PC-3 (cell line): ENCODE measurements at regions not wholly inside any gene's neighbourhood (a gene's known extent, or its start where the extent isn't known, plus 50 kb on each side); places are given as distances from the start of the nearest gene placed in this dataset.

Experiments used
- ATAC-seq: fragments of 200-7000 bp; cut with Tn5 transposase; 2 replicates; pipeline ENCODE4 v1.9.1; 2020; ENCODE audit warnings: mild to moderate bottlenecking, moderate library complexity
- BruUV-seq: library from RNA; stranded (reverse); fragments of 400-500 nt; replicated peaks from 2 replicates; lab custom pipeline; 2021; lab: Mats Ljungman, UMichigan
- CTCF ChIA-PET: fragments of 300-600 bp; sonication (Branson Sonifier 250); formaldehyde crosslinking; loops from one replicate; lab custom pipeline; 2022; ENCODE audit warnings: antibody characterized with exemption; lab: Charles Lee
- POLR2A ChIA-PET: fragments of 300-600 bp; sonication (Branson Sonifier 250); formaldehyde crosslinking; loops from one replicate; lab custom pipeline; 2022; ENCODE audit warnings: antibody characterized with exemption; ENCODE audit not compliant: unreplicated experiment; lab: Charles Lee
- DNase-seq: peaks from one replicate; pipeline ENCODE4 v3.0.0-alpha.2; 2015
- H2AFZ ChIP-seq: fragments of 300-600 bp; sonication (generic); 2 replicates; pipeline ENCODE4 v1.6.0; 2016; ENCODE audit warnings: antibody characterized with exemption, low read length
- H3F3A ChIP-seq: fragments of 300-600 bp; sonication (generic); one replicate; pipeline ENCODE4 v1.6.0; 2017; ENCODE audit warnings: antibody characterized with exemption, low read length, control low read depth, mild to moderate bottlenecking; ENCODE audit not compliant: unreplicated experiment
- H3K27ac ChIP-seq: fragments of 300-600 bp; sonication (generic); 2 replicates; pipeline ENCODE4 v1.5.1; 2016; ENCODE audit warnings: mild to moderate bottlenecking, low read length
- H3K27me3 ChIP-seq: fragments of 300-600 bp; sonication (generic); 2 replicates; pipeline ENCODE4 v1.6.1; 2016; ENCODE audit warnings: low read length, mixed read lengths
- H3K36me3 ChIP-seq: fragments of 300-600 bp; sonication (generic); 2 replicates; pipeline ENCODE4 v1.6.1; 2016; ENCODE audit warnings: low read depth, mixed run types, low read length, mixed read lengths
- H3K4me1 ChIP-seq: fragments of 300-600 bp; sonication (generic); 2 replicates; pipeline ENCODE4 v1.5.1; 2016; ENCODE audit warnings: low read length; ENCODE audit not compliant: insufficient read depth
- H3K4me2 ChIP-seq: fragments of 300-600 bp; sonication (generic); 2 replicates; pipeline ENCODE4 v1.6.0; 2016; ENCODE audit warnings: low read length
- H3K4me3 ChIP-seq: fragments of 300-600 bp; sonication (generic); 2 replicates; pipeline ENCODE4 v1.5.1; 2016; ENCODE audit warnings: mild to moderate bottlenecking, low read length, mixed read lengths
- H3K79me2 ChIP-seq: fragments of 300-600 bp; sonication (generic); 2 replicates; pipeline ENCODE4 v1.6.1; 2017; ENCODE audit warnings: low read length, mixed read lengths
- H3K9ac ChIP-seq: fragments of 300-600 bp; sonication (generic); 2 replicates; pipeline ENCODE4 v1.6.0; 2016; ENCODE audit warnings: mild to moderate bottlenecking, low read length
- H3K9me2 ChIP-seq: fragments of 300-600 bp; sonication (generic); replicated peaks from 2 replicates; pipeline ENCODE4 v1.6.1; 2016; ENCODE audit warnings: mixed run types, low read length, mixed read lengths
- H3K9me3 ChIP-seq: fragments of 300-600 bp; sonication (generic); 2 replicates; pipeline ENCODE4 v1.6.1; 2016; ENCODE audit warnings: low read length, mixed read lengths
- H4K20me1 ChIP-seq: fragments of 300-600 bp; sonication (generic); 2 replicates; pipeline ENCODE4 v1.6.1; 2016; ENCODE audit warnings: low read length, mixed read lengths
- CTCF ChIP-seq: fragments of 300-600 bp; sonication (generic); conservative IDR thresholded peaks from 2 replicates; pipeline ENCODE4 v1.5.1; 2017; ENCODE audit warnings: antibody characterized with exemption, low read depth, mild to moderate bottlenecking, low read length
- EZH2 ChIP-seq: fragments of 300-600 bp; sonication (generic); IDR thresholded peaks from one replicate; pipeline ENCODE4 v1.6.1; 2017; ENCODE audit warnings: antibody characterized with exemption, mild to moderate bottlenecking, low read length; ENCODE audit not compliant: unreplicated experiment
- EZH2phosphoT487 ChIP-seq: fragments of 300-600 bp; sonication (generic); IDR thresholded peaks from 2 replicates; pipeline ENCODE4 v1.6.1; 2018; ENCODE audit warnings: mild to moderate bottlenecking, antibody characterized with exemption, low read length, borderline replicate concordance
- intact Hi-C: fragments of 100-400 bp; cut with micrococcal nuclease; formaldehyde crosslinking; loops from 2 replicates; pipeline ENCODE4 v1.9.0; 2023

- ATAC-seq (no peak), DNase-seq (peak; percentile 7)
- H3K79me2 ChIP-seq: no peaks in the 10 kb centered on the region
- no peak overlapping the region for H3K9ac ChIP-seq
- H3K4me2 ChIP-seq: no peak overlapping the region
- H3K36me3 ChIP-seq: no peaks in the 10 kb centered on the region
- H3K9me3 ChIP-seq: no peaks in the 10 kb centered on the region
- TF ChIP-seq EZH2phosphoT487 (no peak), CTCF (no peak), EZH2 (no peak)
- no peaks in the 10 kb centered on the region for H3K9me2 ChIP-seq
- no peaks in the 10 kb centered on the region for H3F3A ChIP-seq
- H3K27ac ChIP-seq: no peak overlapping the region
- no TSS peak for BruUV-seq
- no peak overlapping the region for H3K4me3 ChIP-seq
- ChIA-PET CTCF (no interaction called here), POLR2A (no interaction called here)
- H3K27me3 ChIP-seq: no peaks in the 10 kb centered on the region
- peaks cover 15% of the 10 kb centered on the region for H3K4me1 ChIP-seq
- no peaks in the 10 kb centered on the region for H4K20me1 ChIP-seq
- H2AFZ ChIP-seq: no peak overlapping the region
- intact Hi-C loops: no loop called here
These were observed 60.2 kb upstream of the LRRC4C start for GRCh38 chr11:41519696-41520095.

- TF ChIP-seq EZH2 (no peak), EZH2phosphoT487 (no peak), CTCF (no peak)
- Histone ChIP-seq H3K9me2 (no peaks in the 10 kb centered on the region), H2AFZ (no peak overlapping the region), H4K20me1 (no peaks in the 10 kb centered on the region), H3K4me1 (peaks cover 15% of the 10 kb centered on the region), H3K4me3 (no peak overlapping the region), H3K9me3 (no peaks in the 10 kb centered on the region), H3F3A (no peaks in the 10 kb centered on the region), H3K27ac (peak overlapping the region; percentile 70), H3K36me3 (no peaks in the 10 kb centered on the region), H3K4me2 (peak overlapping the region; percentile 10; the same call in 1 of the 2 replicates), H3K79me2 (no peaks in the 10 kb centered on the region), H3K9ac (no peak overlapping the region), H3K27me3 (no peaks in the 10 kb centered on the region)
- intact Hi-C loops: no loop called here
- CTCF ChIA-PET: no interaction called here
- no TSS peak for BruUV-seq
- ATAC-seq: no peak
- DNase-seq: peak; percentile 71
- POLR2A ChIA-PET: interaction anchor here (0.6 kb wide), 1 partner anchor 9 kb away, joined by 3 read pairs; no protein-coding TSS in a partner anchor
These were observed 62.9 kb upstream of the LRRC4C start for GRCh38 chr11:41522391-41522790.

- intact Hi-C loops: no loop called here
- Histone ChIP-seq H3K79me2 (no peaks in the 10 kb centered on the region), H3K4me2 (0 out of 2 replicates have a peak overlapping the region, but pooled peaks have one; percentile 11), H3K9me3 (no peaks in the 10 kb centered on the region), H3F3A (no peaks in the 10 kb centered on the region), H3K27ac (peak overlapping the region; percentile 70), H3K4me3 (no peak overlapping the region), H3K27me3 (no peaks in the 10 kb centered on the region), H3K4me1 (peaks cover 15% of the 10 kb centered on the region), H3K9ac (peak overlapping the region; percentile 12; the same call in 1 of the 2 replicates), H4K20me1 (no peaks in the 10 kb centered on the region), H3K36me3 (no peaks in the 10 kb centered on the region), H2AFZ (no peak overlapping the region), H3K9me2 (no peaks in the 10 kb centered on the region)
- TF ChIP-seq CTCF: no peak
- TF ChIP-seq EZH2: no peak
- TF ChIP-seq EZH2phosphoT487: no peak
- ChIA-PET POLR2A (interaction anchor here (0.6 kb wide), 1 partner anchor 10 kb away, joined by 3 read pairs; no protein-coding TSS in a partner anchor), CTCF (no interaction called here)
- no peak for ATAC-seq
- BruUV-seq: no TSS peak
- DNase-seq: peak; percentile 63
These were observed 63.6 kb upstream of the LRRC4C start for GRCh38 chr11:41522899-41523672.
